ENCODE measurements at regions not wholly inside any gene's neighbourhood (a gene's known extent, or its start where the extent isn't known, plus 50 kb on each side); places are given as distances from the start of the nearest gene placed in this dataset.

DNA sequence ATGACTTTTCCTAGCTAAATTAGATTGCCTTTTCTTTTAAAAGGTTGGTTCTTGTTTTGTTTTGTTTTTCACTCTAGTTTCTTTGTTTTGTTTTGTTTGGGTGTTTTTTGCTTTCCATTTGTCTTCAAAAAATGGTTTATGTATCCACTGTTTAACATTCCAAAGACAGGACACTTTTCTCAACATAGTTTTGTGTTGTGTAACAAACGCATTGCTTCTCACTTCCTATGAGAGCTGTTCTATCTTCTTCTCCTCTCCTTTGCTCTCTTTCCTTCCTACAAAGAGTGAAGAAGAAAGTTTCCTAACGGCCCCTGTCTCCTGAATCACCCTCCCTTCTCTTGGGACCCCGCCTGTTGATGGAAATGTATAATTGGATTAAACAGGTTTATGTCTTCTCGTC, 539.7 kb downstream of the ACTL7B start:
- Histone ChIP-seq H3K4me3 (ENCODE audit: low read length, poor library complexity, severe bottlenecking) (no peak overlapping the region), H3K9me2 (replicated peaks; ENCODE audit: low read depth, low read length) (no peaks in the 10 kb centered on the region), H4K20me1 (ENCODE audit: insufficient read depth, low read length, poor library complexity, severe bottlenecking) (no peaks in the 10 kb centered on the region), H3K4me1 (ENCODE audit: insufficient read depth, low read length, poor library complexity, severe bottlenecking) (no peaks in the 10 kb centered on the region), H3K9ac (ENCODE audit: low read depth, low read length, poor library complexity, severe bottlenecking) (no peak overlapping the region), H3K27me3 (ENCODE audit: insufficient read depth, low read length, poor library complexity, severe bottlenecking) (no peaks in the 10 kb centered on the region), H3K36me3 (ENCODE audit: insufficient read depth, low read length) (no peaks in the 10 kb centered on the region), H3K79me2 (ENCODE audit: insufficient read depth, low read length) (no peaks in the 10 kb centered on the region), H3K9me3 (ENCODE audit: insufficient read depth, low read depth, low read length) (0 out of 2 replicates have a peak, but pooled peaks cover 2% of the 10 kb centered on the region), H3F3A (ENCODE audit: low read depth) (no peaks in the 10 kb centered on the region), H3K4me2 (ENCODE audit: low read depth, low read length, poor library complexity, severe bottlenecking) (no peak overlapping the region), H2AFZ (ENCODE audit: low read length) (no peak overlapping the region)
- no peak for TF ChIP-seq EZH2phosphoT487 (IDR thresholded peaks at IDR 0.05; ENCODE audit: borderline replicate concordance)
- no peak for TF ChIP-seq CTCF (conservative IDR thresholded peaks at IDR 0.05; ENCODE audit: low read length)

DNA sequence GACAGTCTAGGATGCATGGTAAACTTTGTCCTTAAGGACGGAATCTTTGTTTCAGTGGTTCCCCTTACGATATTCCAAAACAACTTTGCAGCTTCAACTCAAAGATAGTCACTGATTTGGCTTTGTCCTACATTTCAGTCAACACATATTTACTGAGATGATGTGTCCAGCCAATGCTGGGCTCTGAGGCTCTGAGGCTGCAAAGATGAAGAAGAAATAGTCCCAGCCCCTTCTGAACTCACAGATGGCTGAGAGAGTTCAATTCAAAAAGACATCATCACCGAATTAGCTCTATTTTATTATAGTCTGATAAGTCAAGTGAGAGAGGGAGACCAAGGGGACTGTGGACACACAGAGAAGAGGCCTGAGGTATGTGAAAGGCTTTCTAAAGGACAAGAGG, 544.0 kb downstream of the ACTL7B start:
- Histone ChIP-seq H3K9me2 (replicated peaks; ENCODE audit: low read depth, low read length) (no peaks in the 10 kb centered on the region), H3K4me1 (ENCODE audit: insufficient read depth, low read length, poor library complexity, severe bottlenecking) (no peaks in the 10 kb centered on the region), H3K79me2 (ENCODE audit: insufficient read depth, low read length) (no peaks in the 10 kb centered on the region), H3K4me3 (ENCODE audit: low read length, poor library complexity, severe bottlenecking) (no peak overlapping the region), H4K20me1 (ENCODE audit: insufficient read depth, low read length, poor library complexity, severe bottlenecking) (no peaks in the 10 kb centered on the region), H3F3A (ENCODE audit: low read depth) (no peaks in the 10 kb centered on the region), H3K9ac (ENCODE audit: low read depth, low read length, poor library complexity, severe bottlenecking) (no peak overlapping the region), H3K36me3 (ENCODE audit: insufficient read depth, low read length) (no peaks in the 10 kb centered on the region), H3K4me2 (ENCODE audit: low read depth, low read length, poor library complexity, severe bottlenecking) (no peak overlapping the region), H2AFZ (ENCODE audit: low read length) (no peak overlapping the region), H3K9me3 (ENCODE audit: insufficient read depth, low read depth, low read length) (no peaks in the 10 kb centered on the region), H3K27me3 (ENCODE audit: insufficient read depth, low read length, poor library complexity, severe bottlenecking) (no peaks in the 10 kb centered on the region)
- TF ChIP-seq CTCF (conservative IDR thresholded peaks at IDR 0.05; ENCODE audit: low read length): no peak
- no peak for TF ChIP-seq EZH2phosphoT487 (IDR thresholded peaks at IDR 0.05; ENCODE audit: borderline replicate concordance)

GRCh38 chr9:108310202-108310601, 545.6 kb downstream of the ACTL7B start:
- no peaks in the 10 kb centered on the region for H3F3A ChIP-seq (ENCODE audit: low read depth)
- no peak overlapping the region for H2AFZ ChIP-seq (ENCODE audit: low read length)
- H3K9me2 ChIP-seq (replicated peaks; ENCODE audit: low read depth, low read length): no peaks in the 10 kb centered on the region
- no peaks in the 10 kb centered on the region for H3K4me1 ChIP-seq (ENCODE audit: insufficient read depth, low read length, poor library complexity, severe bottlenecking)
- H3K36me3 ChIP-seq (ENCODE audit: insufficient read depth, low read length): no peaks in the 10 kb centered on the region
- no peaks in the 10 kb centered on the region for H3K27me3 ChIP-seq (ENCODE audit: insufficient read depth, low read length, poor library complexity, severe bottlenecking)
- no peak for TF ChIP-seq EZH2phosphoT487 (IDR thresholded peaks at IDR 0.05; ENCODE audit: borderline replicate concordance)
- no peak for TF ChIP-seq CTCF (conservative IDR thresholded peaks at IDR 0.05; ENCODE audit: low read length)
- no peaks in the 10 kb centered on the region for H3K9me3 ChIP-seq (ENCODE audit: insufficient read depth, low read depth, low read length)
- no peak overlapping the region for H3K4me3 ChIP-seq (ENCODE audit: low read length, poor library complexity, severe bottlenecking)
- H3K4me2 ChIP-seq (ENCODE audit: low read depth, low read length, poor library complexity, severe bottlenecking): no peak overlapping the region
- H3K79me2 ChIP-seq (ENCODE audit: insufficient read depth, low read length): no peaks in the 10 kb centered on the region
- no peak overlapping the region for H3K9ac ChIP-seq (ENCODE audit: low read depth, low read length, poor library complexity, severe bottlenecking)
- H4K20me1 ChIP-seq (ENCODE audit: insufficient read depth, low read length, poor library complexity, severe bottlenecking): no peaks in the 10 kb centered on the region

All from Loucy (cell line).